Non-pigmented ciliary epithelial cell (primary cell): ENCODE measurements at regions not wholly inside any gene's neighbourhood (a gene's known extent, or its start where the extent isn't known, plus 50 kb on each side); places are given as distances from the start of the nearest gene placed in this dataset.
A peak's percentile ranks its signal among the peaks of the same experiment; 100 is the strongest.

Experiments
- DNase-seq: peaks from one replicate; pipeline ENCODE4 v3.0.0-alpha.2; 2010; ENCODE audit warnings: low read depth

GRCh38 chr3:18036450-18036815, 294.0 kb upstream of the TBC1D5 start:
- DNase-seq, result no peak

DNA sequence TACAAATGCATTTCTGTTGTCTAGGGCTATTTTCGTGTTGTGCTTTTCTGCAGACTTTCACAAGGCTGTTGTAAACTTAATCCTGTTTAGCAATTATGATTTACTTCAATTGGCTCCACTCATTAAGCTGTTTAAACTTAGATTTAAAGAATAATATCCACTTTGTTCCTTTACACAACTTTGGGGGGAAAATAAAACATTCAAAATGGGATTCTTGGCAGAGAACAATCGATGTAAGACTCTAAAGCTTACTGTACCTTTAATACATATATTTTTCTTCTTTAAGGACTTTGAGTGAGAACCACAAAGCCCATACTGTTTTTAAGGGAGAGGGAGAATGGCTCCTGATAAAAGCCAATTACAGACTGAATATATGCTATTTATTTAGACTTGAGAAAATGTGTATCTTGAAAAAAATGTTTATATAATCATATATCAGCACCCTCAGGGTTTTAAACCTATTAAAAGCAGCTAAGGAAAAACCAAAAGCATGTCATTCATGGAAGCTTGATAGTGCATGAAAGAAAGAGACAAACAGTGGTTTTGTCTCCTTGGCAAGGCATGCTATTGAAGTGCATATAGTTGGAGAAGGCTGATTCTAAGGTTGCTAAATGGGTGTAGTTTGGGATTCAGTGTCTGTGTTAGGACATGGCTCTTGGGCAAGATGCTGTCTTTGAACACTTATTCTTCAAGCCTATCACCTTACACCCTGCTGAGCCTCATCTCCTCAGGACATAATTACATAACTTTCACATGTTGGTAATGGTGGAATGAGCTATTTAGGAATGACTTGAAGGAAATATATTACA, 293.4 kb upstream of the TBC1D5 start:
- no peak for DNase-seq

- no peak for DNase-seq
Observed at GRCh38 chr3:18033581-18034108, 291.2 kb upstream of the TBC1D5 start.

GRCh38 chr3:18030371-18030870, 288.0 kb upstream of the TBC1D5 start:
- DNase-seq, result no peak

GRCh38 chr3:18027161-18027939, 284.9 kb upstream of the TBC1D5 start:
- no peak for DNase-seq

GRCh38 chr3:18024715-18025114, 282.3 kb upstream of the TBC1D5 start:
- no peak for DNase-seq

DNA sequence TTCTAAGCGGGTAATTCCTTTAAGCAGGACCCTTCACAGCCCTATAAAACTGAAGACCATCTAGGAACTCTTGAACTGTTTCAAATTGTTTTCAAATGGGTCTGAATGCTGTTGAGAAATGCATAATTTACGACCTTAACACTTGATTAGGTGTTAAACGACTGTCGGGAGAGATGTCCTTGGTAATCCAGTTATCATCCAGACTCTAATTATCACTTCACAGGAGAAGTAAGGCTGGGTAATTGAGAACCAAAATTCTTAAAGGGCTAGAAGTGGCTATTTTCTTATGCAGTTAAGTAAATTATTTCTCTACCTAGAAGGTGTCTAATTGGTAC, 276.7 kb upstream of the TBC1D5 start:
- DNase-seq, result no peak

DNA sequence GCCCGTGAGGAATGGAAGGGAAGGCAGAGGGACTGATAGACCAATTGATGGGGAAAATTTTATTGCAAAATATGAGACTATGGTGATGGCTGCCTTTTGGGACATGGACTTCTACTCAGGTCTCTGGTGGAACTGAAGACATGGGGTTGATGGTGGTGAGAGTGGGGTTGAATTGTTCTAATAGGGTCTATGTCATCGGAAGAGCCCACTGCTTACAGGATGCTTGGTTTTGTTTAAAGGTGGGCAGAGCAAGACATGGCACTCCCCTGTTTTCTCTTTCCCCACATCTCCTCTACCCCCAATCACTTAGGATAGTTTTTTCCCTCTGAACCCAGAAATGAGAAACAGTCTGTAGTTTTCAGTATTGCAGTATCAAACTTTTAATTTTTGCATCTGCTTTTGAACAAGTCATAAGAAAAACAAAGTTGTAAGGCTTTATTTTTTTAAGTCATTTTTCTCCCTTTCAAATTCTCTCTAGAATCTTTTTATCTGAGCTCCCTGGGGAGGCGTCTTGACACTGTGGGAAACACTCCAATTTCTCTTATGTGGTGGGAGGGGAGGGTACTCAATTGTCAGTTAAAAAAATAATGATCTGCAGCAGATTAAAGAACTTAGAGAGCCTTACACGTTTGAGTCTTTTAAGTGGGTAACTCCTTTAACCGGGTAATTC, 276.2 kb upstream of the TBC1D5 start:
- DNase-seq, result no peak

DNA sequence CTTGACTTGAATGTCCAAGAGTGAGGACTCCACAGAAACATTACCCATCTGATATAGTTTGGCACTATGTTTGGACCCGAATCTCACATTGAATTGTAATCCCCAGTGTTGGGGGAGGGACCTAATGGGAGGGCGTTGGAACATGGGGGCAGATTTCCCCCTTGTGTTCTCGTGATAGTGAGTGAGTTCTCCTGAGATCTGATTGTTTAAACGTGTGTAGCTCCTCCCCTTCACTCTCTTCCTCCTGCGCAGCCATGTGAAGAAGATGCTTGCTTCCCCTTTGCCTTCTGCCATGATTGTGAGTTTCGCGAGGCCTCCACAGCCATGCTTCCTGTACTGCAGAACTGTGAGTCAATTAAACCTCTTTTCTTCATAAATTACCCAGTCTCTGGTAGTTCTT, 273.9 kb upstream of the TBC1D5 start:
- DNase-seq, result no peak

GRCh38 chr3:18012933-18013332, 270.5 kb upstream of the TBC1D5 start:
- no peak for DNase-seq

DNA sequence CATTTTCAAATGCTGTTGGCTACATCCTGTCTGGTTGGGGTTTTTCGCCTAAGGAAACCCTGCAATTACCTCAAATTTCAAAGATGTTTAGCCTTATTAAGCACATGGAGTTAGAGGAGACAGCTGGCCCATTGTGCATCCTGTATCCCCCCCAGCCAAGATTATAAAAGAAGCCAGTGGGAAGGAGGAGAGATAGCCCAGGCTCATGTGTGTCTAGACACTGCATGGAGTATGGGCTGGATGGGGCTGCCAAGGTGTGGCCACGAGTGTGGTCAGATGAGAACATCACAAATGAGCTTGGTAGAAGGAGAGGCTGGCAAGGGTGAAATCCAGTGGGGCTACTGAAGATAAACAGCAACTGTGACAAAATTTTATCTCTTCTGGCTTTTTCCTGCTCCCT, 270.0 kb upstream of the TBC1D5 start:
- DNase-seq, result no peak

- DNase-seq, result no peak
Observed at GRCh38 chr3:18011387-18011786, 269.0 kb upstream of the TBC1D5 start.

GRCh38 chr3:18010001-18010400, 267.6 kb upstream of the TBC1D5 start:
- DNase-seq, result no peak

GRCh38 chr3:18008706-18009368, 266.4 kb upstream of the TBC1D5 start:
- no peak for DNase-seq

DNA sequence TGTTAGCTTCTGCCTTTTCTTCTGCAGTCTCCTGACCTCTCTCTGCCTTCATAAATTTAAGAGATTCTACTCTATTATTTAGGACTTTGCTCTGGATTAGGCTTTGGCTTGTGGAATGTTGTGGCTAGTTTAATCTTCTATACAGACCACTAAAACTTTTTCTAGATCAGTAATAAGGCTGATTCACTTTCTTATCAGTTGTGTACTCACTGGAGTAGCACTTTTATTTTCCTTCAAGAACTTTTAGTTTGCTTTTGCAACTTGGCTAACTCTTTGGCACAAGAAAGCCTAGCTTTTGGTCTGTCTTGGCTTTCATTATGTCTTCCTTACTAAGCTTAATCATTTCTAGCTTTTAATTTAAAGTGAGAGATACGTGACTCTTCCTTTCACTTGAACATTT, 265.5 kb upstream of the TBC1D5 start:
- DNase-seq, result peak; percentile 19

DNA sequence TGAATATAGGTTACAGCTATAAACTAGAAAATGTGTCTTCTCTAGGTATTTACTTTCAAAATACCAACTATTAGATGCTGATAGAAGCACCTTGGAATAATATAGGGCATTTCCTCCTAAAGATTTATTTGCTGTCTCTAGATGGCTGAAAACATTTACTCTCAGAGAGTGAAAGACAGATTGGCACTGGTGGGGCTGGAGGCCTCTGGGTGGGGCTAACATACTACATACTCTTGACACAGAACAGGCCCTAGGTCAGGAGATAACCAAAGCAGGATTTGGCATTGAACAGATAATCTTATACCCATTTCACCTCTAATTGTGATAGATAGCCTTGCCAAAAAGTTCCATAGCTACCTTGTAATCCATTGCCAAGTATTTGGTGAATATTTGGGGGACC, 253.3 kb upstream of the TBC1D5 start:
- DNase-seq, result no peak

- DNase-seq, result no peak
Observed at GRCh38 chr3:17994167-17994566, 251.7 kb upstream of the TBC1D5 start.

GRCh38 chr3:17990390-17990789, 248.0 kb upstream of the TBC1D5 start:
- DNase-seq, result no peak

- no peak for DNase-seq
Observed at GRCh38 chr3:17986348-17986816, 244.0 kb upstream of the TBC1D5 start.

DNA sequence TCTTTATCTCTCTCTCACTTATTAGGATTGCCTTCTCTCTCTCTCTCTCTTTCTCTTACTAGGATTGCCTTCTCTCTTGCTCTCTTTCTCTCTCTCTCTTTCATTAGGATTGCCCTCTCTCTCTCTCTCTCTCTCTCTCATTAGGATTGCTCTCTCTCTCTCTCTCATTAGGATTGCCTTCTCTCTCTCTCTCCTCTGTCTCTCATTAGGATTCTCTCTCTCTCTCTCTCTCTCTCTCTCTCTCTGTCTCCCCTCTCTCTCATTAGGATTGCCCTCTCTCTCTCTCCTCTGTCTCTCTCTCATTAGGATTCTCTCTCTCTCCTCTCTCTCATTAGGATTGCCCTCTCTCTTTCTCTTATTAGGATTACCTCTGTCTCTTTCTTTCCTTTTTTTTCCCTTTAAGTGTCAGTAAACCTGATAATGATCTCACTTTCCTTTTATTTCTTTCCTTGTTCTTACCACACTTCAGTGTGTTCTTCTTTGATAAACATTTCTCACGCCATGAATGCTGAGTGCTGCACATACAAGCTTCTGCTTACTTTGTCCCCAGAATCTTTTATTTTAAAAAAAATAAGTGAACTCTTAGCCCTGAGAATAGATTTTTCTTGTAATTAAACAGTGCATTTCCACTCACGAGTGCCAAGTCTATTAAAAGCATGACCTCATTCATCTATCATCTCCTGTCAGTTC, 243.4 kb upstream of the TBC1D5 start:
- DNase-seq, result no peak

- DNase-seq, result no peak
Observed at GRCh38 chr3:17983106-17983505, 240.7 kb upstream of the TBC1D5 start.
